Glutamatergic neuron (in vitro differentiated cells): ENCODE measurements at regions not wholly inside any gene's neighbourhood (a gene's known extent, or its start where the extent isn't known, plus 50 kb on each side); places are given as distances from the start of the nearest gene placed in this dataset.

Experiments
- DNase-seq: peaks from one replicate; pipeline ENCODE4 v3.0.0; 2022
- H3K27ac Mint-ChIP-seq: one replicate; pipeline ENCODE4 v1.8.0; 2020; ENCODE audit warnings: mild to moderate bottlenecking, mixed read lengths, inconsistent platforms; ENCODE audit not compliant: unreplicated experiment
- H3K27me3 Mint-ChIP-seq: one replicate; pipeline ENCODE4 v1.8.0; 2020; ENCODE audit warnings: mild to moderate bottlenecking, moderate library complexity, mixed read lengths, inconsistent platforms; ENCODE audit not compliant: unreplicated experiment
- H3K36me3 Mint-ChIP-seq: one replicate; pipeline ENCODE4 v1.8.0; 2020; ENCODE audit warnings: mild to moderate bottlenecking, mixed read lengths, inconsistent platforms; ENCODE audit not compliant: unreplicated experiment
- H3K4me1 Mint-ChIP-seq: one replicate; pipeline ENCODE4 v1.8.0; 2020; ENCODE audit warnings: mild to moderate bottlenecking, low read depth, mixed read lengths, inconsistent platforms; ENCODE audit not compliant: unreplicated experiment
- H3K4me3 Mint-ChIP-seq: one replicate; pipeline ENCODE4 v1.8.0; 2020; ENCODE audit warnings: mild to moderate bottlenecking, mixed read lengths, inconsistent platforms; ENCODE audit not compliant: unreplicated experiment
- H3K9me3 Mint-ChIP-seq: one replicate; pipeline ENCODE4 v1.8.0; 2020; ENCODE audit warnings: mild to moderate bottlenecking, moderate library complexity, mixed read lengths, inconsistent platforms; ENCODE audit not compliant: unreplicated experiment
- TF ChIP-seq, protein P1 (sequence below): fragments of 200-600 bp; sonication (generic); IDR thresholded peaks from one replicate; pipeline ENCODE4 v1.5.0; 2021; ENCODE audit not compliant: partially characterized antibody, unreplicated experiment

DNA sequence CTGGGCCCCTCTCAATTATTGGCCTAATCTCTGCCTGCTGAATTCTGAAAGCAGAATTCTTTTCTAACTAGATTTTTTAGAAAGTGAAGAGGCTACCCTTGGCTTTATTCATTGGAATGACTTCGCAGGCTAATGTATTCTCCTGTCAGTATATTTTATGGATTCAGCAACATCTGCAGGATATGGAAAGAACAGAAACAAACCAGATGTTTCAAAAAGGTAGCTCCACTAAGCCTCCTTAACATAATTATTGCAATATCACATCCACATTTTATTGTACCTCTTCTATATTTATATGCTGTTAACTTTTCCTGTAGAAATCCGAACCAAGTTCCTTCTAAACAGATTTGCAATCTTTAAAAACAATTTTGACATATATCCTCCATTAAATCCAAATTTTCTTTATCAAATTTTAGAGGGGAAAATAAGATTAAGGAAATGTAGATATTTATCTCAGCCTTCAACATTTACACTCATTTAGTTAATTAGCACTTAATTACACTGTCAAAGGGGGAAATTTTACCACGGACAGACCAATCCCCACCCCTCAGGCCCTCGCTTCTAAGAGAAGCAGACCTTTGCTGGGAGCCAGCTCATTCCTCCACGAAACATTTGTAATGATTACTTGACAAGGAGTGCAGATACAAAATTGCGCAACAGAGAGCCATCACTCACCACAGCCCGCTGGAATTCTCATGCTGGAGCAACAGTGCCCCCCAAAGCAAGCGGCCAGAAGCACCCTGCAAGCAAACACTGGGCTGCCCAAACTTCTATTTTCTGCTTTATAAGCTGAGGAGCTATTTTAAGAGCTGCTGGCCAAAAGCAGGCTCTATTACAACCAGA, 253.4 kb downstream of the ETAA1 start:
- peak; percentile 50 for DNase-seq
- TF ChIP-seq, protein P1, sequence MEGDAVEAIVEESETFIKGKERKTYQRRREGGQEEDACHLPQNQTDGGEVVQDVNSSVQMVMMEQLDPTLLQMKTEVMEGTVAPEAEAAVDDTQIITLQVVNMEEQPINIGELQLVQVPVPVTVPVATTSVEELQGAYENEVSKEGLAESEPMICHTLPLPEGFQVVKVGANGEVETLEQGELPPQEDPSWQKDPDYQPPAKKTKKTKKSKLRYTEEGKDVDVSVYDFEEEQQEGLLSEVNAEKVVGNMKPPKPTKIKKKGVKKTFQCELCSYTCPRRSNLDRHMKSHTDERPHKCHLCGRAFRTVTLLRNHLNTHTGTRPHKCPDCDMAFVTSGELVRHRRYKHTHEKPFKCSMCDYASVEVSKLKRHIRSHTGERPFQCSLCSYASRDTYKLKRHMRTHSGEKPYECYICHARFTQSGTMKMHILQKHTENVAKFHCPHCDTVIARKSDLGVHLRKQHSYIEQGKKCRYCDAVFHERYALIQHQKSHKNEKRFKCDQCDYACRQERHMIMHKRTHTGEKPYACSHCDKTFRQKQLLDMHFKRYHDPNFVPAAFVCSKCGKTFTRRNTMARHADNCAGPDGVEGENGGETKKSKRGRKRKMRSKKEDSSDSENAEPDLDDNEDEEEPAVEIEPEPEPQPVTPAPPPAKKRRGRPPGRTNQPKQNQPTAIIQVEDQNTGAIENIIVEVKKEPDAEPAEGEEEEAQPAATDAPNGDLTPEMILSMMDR: peak; percentile 14
- H3K4me1 Mint-ChIP-seq: peaks cover 17% of the 10 kb centered on the region
- H3K9me3 Mint-ChIP-seq: no peaks in the 10 kb centered on the region
- H3K4me3 Mint-ChIP-seq: no peak overlapping the region
- no peaks in the 10 kb centered on the region for H3K27me3 Mint-ChIP-seq
- no peaks in the 10 kb centered on the region for H3K36me3 Mint-ChIP-seq
- H3K27ac Mint-ChIP-seq: no peak overlapping the region

DNA sequence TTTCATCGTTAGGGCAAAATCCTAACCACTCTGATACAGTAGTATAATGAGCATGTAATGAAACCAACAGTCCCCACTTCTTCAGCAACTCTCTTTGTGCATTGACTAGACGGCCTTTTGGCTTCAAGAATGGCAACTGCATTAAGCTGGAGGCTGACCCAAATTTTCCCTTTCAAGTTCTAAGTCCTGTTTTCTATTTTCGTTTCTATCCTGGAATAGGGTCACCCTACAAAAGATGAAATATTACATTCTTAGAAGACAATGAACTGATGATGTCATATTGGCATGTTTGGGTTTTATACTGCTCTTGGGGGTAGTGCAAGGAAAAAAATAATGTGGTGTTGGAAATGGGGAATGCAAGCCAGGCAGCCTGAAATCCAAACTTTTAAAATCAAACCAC, 254.4 kb downstream of the ETAA1 start:
- DNase-seq: no peak
- TF ChIP-seq, protein P1: no peak
- Mint-ChIP-seq H3K36me3 (no peaks in the 10 kb centered on the region), H3K4me1 (peaks cover 17% of the 10 kb centered on the region), H3K9me3 (no peaks in the 10 kb centered on the region), H3K27ac (no peak overlapping the region), H3K27me3 (no peaks in the 10 kb centered on the region), H3K4me3 (no peak overlapping the region)

DNA sequence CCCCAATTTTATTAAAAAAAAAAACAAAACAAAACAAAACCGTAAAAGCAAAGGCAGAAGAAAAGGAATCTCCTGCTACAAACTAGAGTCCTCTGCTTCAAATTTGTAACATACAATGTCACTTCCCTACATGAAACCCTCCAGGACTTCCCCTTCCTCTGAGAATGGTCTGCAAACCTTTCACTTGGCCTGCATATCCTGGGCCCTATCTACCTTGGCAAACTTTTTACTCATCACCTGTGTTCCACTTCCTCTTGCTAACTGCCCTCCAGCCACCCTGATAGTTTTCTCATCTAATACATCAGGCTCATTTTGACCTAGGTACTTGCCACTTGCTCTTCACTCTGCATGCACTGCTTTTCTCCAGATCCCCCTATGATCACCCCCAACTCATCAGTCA, 255.5 kb downstream of the ETAA1 start:
- no peaks in the 10 kb centered on the region for H3K27me3 Mint-ChIP-seq
- no peak overlapping the region for H3K27ac Mint-ChIP-seq
- no peaks in the 10 kb centered on the region for H3K9me3 Mint-ChIP-seq
- TF ChIP-seq, protein P1: no peak
- DNase-seq: no peak
- H3K4me1 Mint-ChIP-seq: peaks cover 17% of the 10 kb centered on the region
- no peak overlapping the region for H3K4me3 Mint-ChIP-seq
- H3K36me3 Mint-ChIP-seq: no peaks in the 10 kb centered on the region

DNA sequence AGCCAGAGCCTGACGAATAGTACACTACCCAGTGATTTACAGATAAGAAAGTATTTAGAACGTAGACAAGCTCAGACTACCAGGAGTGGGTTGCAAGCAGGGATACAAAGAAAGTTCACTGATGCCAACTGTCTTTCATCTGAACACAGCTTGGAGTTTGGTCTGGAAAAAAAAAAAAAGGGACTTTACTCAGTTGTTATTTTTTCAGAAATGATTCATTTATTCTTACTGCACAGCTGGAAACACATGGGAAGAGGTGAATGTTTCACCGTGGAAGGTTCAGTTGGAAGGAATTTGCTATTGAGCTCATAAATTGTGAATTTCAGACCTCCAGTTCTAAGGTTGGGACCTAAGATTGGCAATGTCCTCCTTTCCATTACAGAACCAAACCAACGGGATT, 259.7 kb downstream of the ETAA1 start:
- Mint-ChIP-seq H3K27me3 (no peaks in the 10 kb centered on the region), H3K4me1 (no peaks in the 10 kb centered on the region), H3K27ac (no peak overlapping the region), H3K9me3 (no peaks in the 10 kb centered on the region), H3K36me3 (no peaks in the 10 kb centered on the region), H3K4me3 (no peak overlapping the region)
- no peak for DNase-seq
- TF ChIP-seq, protein P1: no peak

DNA sequence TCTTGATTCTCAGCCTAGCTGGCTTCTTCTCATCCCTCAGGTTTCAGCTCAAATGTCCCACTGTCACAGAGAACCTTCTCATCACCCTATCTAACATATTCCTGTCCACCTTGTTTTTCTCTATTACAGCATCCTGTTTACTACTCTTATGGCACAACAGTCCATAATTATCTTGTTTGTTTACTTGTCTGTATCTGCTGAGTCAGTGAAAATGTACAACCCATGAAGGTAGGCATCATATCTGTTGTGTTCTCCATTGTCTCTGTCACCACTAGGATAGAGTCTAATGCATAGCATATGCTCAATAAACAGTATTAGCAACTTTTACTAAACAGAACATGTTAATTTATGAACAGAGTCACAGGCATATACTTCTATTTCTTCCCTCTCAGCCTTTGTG, 261.7 kb downstream of the ETAA1 start:
- TF ChIP-seq, protein P1: no peak
- Mint-ChIP-seq H3K4me3 (no peak overlapping the region), H3K9me3 (no peaks in the 10 kb centered on the region), H3K27ac (no peak overlapping the region), H3K36me3 (no peaks in the 10 kb centered on the region), H3K4me1 (no peaks in the 10 kb centered on the region), H3K27me3 (no peaks in the 10 kb centered on the region)
- DNase-seq: no peak
